HK-2 (cell line): ENCODE measurements at regions not wholly inside any gene's neighbourhood (a gene's known extent, or its start where the extent isn't known, plus 50 kb on each side); places are given as distances from the start of the nearest gene placed in this dataset.
"Not testable (repeated sequence)": the region's sequence is repeated elsewhere in the genome, so short reads cannot be mapped to it uniquely, and the experiment has no call there.

Experiments
- DNase-seq: peaks from one replicate; pipeline ENCODE4 v3.0.0-alpha.2; 2018; ENCODE audit not compliant: unreplicated experiment

DNA sequence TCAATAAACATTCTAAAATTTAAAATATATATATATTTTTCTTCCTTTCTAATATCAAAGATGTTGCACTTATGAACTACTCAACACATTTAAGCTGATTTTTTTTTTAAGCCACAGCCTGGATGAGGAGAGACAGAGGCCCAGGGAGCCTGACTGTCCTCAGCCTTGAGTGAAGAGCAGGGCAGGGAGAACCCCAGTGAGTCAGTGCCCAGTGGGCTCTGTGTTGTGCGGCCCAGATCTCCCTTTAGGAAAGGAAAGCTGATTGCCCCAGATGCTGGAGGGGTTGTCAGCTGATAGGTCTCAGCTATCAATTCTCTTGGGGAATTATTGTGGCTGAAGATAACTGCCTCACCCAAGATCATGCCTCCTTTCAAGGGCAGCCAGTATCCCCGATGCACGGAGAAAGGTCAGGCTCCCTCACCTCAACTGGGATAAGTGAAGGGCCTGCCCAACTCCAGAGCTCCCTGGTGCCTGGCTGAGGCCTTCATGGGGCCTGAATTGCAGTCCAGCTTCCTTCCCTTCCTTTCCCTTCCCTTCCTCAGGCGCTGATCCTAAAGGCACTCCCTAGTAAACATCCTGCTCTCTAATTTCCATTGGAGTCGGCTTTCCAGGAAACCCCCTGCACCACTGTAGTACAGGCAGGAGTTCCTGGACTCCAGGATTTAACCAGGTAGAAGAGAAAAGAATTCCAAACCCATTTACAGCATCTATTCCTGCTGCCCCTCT is 106.9 kb upstream of the ATL2 start:
- DNase-seq, result no peak

DNA sequence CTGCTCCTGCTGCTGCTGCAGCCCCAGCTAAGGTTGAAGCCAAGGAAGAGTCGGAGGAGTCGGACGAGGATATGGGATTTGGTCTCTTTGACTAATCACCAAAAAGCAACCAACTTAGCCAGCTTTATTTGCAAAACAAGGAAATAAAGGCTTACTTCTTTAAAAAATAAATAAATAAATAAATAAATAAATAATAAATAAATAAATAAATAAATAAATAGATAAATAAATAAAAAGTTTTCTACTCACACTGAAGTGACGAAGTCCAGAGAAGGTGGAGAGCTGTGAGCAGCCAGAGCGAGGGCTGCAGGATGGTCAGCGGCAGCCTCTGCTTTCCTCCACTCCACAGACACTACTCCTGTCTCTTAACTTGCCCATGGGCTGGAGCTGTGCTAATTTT is 105.6 kb upstream of the ATL2 start:
- DNase-seq, result not testable (repeated sequence)

DNA sequence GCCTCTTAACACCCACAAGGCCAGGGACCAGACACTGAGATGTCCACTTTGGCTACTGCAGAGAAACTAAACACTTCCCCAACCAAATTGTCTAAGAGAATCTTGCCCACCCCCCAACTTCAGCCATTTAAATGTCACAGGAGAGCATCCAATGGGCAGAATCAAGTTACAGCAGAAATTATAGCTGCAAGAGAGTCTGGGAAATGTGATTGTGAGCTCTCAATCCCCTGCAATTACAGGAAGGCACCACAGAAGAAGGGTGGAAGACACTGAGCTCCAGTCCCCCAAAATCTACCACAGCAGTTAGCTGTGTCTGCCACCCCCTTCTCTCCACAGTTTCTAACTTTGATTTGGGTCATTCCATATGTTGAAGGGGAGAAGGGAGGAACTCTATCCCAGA is 103.5 kb upstream of the ATL2 start:
- no peak for DNase-seq

DNA sequence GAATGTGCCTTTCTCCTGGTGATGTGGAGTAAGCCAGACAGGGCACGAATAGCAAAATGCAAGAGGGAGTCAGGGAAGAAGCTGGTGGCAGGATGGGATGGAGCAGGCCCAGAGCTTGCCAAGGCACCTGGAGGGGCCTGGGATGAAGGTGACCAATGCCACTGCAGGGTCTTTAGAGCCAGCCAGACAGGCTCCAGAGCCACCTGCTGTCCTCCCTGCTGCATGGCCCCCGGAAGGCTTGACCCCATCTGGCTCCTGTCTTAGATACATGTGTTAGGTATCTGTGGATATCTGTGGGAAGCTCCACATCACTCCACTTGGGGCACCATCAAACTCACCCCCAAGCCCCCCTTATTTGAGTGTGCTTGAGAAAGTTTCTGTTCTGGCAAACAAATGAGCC is 99.9 kb upstream of the ATL2 start:
- DNase-seq, result no peak

DNA sequence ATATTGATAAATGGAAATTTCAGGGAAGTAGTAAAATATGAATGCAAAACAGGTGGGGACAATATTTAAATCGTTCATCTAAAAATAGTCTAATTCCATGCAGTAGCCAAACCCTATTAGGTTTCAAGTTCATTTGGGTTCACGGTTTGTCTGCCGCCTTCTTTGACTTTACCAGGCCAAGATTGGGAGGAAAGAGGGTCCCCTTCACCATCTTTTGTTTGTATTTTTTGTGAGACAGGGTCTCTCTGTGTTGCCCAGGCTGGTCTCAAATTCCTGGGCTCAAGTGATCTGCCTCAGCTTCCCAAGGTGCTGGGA is 98.5 kb upstream of the ATL2 start:
- DNase-seq, result no peak

DNA sequence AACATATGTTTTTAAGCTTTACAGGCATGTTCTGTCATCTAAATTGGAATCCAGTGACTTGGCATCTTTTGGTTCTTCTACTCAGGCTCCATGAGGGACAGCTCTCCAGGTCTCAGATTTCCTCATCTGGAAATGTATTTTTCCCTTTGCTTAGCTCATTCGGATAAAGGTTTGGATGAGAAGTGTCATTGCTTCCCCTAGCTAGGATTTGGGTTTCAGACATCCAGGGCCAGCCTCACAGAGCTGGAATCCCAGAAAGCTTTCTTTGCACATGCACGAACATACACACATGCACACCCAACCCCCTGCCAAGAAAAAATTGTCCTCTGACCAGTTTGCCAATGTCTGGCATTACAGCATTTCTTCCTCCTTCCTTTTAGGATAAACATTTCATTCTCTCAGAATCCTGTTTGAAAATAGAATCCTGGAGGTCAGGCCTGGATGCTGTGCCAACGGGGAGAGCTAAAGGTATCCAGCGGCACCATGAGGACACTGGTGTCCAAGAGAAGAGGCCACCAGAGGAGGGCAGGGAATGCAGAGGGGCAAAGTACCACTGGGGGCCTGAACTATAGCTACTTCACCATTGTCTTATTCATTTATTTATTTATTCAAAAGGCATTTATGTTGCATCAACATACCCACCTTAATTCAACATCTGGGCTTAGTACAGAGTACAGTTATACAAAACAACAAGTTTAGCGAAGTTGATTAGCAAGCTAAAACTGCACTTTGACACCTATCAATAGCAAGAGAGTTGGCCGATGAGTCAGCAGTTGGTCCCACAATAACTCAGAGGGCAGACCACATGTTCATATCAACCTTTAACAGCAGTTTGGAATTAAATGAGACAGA is 97.9 kb upstream of the ATL2 start:
- DNase-seq, result no peak

DNA sequence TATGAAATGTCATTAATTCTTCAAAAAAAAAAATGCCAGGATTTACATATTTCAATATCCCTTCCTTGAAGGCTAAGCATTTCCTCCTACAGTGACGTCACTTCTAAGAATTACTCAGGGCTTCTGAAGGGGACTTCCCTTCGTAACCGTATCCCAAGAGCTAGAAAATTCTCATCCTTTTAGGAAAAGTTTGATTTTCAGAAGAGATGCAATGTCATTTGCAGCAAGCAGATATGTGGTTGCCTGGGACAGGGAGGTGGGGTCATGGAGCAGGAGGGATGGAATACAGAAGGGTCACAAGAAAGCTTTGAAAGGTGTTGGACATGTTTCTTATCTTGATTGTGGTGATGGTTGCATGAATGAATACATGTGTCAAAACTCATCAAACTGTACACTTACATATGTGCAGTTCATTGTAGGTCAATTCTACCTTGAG is 97.0 kb upstream of the ATL2 start:
- DNase-seq, result no peak

DNA sequence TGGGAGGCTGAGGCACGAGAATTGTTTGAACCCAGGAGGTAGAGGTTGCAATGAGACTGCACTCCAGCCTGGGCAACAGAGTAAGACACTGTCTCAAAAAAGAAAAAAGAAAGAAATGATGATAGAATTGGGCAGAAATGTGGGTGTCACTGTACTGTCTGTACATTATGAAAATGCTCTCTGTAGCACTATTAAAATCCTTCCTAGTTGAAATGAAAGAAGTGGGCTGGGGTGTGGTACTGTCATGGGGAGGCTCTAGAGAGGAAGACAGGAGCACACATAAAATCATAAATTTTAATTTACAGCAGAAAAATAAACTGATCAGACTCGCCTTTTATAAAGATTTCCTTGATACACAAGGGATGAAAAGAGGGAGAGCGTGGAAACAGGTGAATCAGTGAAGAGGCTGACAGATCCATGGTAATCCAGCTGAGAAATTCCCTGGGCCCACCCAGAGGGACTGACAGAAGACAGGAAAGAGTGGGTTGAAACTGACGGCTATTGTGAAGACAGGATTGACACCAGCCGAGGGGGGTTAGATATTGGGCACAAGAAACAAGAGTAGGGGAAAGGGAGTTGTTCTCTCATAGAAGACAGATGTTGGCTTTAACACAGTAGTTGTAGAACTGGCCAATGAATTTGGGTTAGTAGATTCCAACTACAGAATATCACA is 96.4 kb upstream of the ATL2 start:
- DNase-seq, result no peak

DNA sequence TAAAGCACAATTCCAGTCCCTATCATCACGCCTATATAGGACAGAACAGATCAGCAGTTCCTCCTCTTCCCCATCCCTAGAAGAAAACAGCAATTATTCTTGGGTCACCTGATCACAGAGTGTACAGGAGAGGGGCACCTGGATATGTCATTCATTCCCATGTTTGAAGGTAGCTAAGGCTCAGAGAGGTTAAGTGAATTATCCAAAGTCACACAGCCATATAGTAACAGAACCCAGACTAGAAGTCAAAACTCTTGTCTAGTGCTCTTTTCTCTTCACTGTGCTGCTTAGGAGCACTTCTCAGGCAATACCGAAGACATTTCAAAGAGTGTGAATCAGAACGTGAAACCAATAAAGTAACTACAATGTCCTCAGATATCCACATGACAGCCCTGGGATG is 93.0 kb upstream of the ATL2 start:
- DNase-seq, result no peak

DNA sequence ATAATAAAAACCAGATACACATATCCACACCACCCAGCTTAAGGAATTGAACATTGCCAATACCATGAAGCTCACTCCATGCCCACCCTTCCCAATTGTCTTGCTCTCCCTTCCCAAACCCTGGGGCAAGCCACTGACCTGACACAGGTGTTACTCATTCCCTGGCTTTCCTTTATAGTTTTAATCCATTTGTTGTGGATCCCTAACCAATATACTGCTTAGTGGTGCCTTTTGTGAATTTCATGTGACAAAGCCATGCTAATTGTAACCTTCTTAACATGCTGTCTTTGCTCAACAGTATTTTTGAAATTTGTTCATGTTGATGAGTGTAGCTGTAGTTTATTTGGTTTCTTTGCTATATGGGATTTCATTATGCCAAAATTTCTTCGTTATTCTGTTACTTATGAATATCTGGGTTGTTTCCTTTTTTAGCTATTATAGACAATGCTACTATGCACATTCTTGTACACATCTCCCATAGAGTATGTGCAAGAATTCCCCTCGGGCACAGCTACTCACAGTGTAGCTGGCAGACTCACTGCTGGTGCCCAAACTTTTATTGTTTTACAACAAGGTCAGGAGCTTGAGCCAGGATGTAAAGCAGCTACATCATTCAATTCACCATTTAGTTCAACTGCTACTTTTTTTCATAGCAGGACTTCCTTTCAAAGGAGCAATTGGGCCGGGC is 90.8 kb upstream of the ATL2 start:
- no peak for DNase-seq

DNA sequence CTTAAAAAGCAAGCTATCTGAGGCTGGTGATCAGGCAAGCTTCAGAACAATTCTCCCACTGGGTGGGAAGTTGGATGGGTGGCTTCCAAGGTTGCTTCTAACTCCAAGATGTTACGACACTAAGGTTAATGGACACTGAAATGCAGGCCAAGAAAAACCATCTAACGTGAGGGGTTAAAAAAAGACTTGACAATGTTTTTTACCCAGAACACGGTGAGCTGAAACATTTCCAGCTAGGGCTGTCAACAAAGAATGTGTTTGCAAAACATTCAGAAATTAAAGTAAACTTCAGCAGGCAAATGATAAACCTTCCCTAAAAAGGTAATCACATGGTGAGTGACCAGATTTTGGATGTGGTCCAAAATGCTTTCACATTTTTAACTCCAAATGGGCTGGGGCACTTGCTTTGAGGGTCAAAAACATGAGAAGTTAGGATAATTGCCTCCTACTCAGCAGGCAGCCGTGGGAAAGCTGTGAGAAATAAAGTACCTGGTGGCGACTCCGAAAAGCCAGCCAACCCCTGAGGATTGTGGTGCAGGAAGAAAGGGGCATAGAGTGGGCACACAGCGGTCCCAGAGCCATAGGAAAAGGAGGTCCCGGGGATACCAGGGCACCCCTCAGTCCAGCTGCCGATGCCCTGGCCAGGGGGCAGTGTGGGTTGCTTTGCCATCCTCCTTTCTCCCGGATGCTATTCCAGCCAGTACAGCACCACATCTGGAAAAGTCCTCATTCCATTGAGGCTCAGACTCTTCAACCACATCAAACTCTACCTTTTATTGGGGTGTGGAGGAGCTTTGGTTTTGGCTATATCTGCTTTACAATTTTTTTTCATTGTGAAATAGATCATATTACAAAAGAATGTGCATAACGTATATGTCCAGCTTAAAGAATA is 90.0 kb upstream of the ATL2 start:
- DNase-seq, result no peak

DNA sequence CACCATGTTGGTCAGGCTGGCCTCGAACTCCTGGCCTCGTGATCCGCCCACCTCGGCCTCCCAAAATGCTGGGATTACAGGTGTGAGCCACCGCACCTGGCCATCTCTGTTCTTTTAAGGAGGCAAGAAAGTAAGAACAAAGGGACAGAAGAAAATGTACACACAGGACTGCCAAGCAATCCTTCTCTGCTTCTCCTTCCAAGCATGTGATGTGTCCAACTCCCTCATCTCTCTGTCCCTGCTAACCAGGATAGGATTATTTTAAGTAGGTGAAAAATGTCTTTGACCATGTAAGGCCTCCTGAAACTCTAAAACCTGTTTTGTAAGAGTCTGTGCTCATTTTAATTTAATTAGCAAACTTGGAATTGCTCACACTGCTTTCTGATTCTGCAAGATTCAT is 89.3 kb upstream of the ATL2 start:
- no peak for DNase-seq

DNA sequence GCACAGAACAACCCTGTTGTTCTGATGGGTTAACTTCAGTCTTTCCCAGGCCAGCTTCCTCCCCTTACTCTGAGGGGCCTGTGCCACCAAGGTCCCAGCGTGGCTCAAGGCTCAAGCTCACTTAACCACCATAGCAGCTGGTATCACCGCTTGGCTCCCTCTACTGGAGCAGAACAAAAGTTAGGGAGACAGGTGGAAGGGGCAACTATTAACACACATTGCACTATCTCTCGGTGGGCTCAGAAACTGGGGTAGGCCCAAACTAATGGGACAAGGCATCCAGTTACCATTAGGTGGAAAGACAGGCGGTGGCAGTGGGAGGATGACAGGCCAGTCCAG is 88.7 kb upstream of the ATL2 start:
- DNase-seq, result peak; percentile 25

DNA sequence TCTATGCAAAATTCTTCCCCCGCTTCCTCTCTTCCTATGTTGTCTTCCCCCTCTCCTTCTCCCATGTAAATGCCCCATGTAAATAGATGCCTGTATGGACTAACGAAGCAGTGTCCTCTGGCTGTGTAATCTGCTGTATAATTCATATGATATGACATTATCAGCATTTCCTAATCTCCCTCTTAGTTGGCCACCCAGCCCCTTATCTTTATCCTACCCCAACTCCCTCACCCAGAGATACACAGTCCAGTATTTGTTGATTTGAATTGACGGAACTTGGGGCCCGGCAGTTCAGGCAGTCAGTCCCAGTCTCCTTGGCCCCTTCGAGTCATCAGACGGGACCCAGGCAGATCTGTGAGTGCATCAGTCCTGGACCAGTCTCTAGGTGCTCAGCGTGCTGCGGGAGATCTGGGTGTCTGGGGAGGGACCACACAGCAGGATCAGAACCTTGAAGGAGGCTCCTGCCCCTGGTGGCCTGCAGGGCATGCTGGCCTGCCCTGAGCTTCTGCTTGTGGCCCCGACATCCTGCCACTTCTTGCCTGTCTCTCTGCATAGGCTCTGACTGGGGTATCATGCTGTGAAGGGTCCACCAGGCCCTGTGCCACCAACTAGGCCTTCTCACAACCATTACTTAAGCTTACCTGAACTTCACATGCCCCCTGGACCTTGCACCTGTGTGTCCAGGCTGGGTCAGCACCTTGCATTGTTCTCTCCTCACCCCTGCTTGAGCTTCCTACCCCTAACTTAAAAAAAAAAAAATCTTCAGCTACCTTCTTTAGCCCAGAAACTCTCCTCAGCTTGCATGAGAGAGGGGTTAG is 88.1 kb upstream of the ATL2 start:
- no peak for DNase-seq

DNA sequence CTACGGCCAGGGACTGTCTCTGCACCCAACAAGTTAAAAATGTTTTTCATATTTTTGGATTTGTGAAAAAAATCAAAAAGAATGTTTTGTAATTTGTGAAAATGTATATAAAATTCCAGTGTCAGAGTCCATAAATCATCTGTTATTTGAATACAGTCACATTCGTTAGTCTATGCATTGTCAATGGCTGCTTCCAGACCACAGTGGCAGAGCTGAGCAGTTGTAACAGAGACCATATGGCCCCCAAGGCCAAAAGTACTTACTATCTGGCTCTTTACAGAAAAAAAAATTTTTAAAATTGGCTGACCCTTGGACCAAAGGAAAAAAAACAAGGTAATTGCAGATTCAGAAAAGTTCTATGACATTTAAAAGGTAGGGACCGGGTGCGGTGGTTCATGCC is 86.7 kb upstream of the ATL2 start:
- DNase-seq, result no peak

DNA sequence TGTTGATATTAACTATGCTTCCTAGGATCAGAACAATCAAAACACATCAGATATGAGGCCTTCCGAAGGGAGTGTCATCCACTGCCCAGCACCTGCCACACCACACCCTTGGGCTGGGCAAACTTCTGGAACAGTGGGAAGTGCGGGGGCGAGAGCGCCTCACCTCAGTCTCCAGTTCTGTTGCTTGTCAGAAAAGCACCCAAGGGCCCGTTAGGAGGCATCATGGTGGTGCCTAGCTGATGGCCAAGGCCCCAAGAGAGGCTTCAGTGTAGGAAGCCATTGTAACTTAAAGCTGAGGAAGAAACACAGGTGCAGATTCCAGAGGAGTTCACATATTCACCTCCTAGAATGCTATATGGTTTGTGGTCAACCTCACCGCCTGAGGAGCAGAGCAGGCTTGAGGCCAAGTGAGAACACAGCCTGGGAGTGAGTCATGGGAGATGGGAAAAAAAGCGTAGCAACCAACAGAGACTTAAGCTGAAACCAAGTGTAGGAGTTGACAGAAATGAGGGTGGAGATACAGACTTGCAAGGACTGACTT is 85.1 kb upstream of the ATL2 start:
- DNase-seq, result peak; percentile 70

DNA sequence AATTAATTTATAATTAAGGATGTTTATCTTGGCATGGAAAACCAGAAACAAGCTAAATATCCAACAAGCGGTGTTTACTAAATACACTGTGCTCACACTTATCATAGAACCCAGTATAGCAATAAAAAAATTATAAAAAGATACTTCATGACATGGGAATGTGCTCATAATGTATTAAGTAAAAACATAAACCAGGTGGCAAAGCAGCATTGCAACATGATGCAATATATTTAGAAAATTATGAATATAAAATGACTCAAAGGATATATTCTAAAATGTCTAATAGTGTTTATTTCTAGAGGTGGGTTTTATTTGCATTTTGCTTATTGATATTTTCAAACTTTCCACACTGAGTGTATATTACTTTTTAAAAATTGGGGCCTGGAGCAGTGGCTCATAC is 84.4 kb upstream of the ATL2 start:
- DNase-seq, result no peak

DNA sequence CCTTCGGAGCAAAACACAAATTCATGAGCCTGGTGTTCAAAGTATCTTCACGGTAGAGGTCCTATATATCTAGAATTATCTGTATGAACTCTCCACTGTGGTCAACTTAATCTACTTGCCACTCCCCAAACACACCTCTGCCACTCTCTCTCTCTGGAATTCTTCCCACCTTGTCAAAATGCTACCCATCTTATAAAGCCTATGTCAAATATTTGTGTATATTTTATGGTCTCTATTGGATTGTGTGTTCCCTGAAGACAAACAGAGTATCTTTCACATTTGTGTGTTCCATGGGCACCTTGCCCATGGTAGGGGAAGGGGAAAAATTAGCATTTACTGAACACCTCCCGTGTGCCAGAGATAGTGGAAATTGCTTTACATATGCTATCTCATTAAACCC is 83.2 kb upstream of the ATL2 start:
- DNase-seq, result no peak

DNA sequence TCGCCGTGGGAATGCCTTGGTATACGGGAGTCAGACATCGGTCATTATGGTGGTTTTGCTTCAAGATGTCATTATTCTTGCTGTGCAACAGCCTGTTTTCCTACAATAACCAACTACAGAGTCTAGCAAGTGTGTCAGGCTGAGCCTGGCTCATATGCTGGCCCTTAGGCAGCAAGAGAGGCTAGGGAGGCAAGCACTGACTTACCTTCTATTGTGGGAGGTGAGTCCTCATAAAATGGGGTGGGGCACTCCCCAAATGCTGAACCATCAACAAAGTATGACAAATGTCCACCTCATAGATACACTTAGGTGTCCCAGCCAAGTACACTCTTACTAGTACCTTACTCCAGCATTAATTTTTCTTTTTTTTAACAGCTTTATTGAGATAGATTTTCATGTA is 77.0 kb upstream of the ATL2 start:
- no peak for DNase-seq

DNA sequence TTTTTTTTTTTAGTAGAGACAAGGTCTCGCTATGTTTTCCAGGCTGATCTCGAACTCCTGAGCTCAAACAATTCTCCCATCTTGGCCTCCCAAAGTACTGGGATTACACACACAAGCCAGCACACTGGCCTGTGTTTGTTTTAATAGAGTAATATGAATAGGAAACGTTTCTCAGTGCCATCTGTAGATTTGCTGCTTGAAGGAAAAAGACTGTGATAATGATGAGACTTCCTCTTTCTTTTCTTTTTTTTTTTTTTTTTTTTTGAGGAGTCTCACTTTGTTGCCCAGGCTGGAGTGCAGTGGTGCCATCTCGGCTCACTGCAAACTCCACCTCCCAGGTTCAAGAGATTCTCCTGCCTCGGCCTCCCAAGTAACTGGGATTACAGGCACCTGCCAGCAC is 74.7 kb upstream of the ATL2 start:
- DNase-seq, result not testable (repeated sequence)
